ENCODE measurements at regions not wholly inside any gene's neighbourhood (a gene's known extent, or its start where the extent isn't known, plus 50 kb on each side); places are given as distances from the start of the nearest gene placed in this dataset.

GRCh38 chr14:78088916-78089315 is 81.3 kb upstream of the NRXN3 start:
- Histone ChIP-seq H3K4me3 (ENCODE audit: insufficient read depth, low read length, poor library complexity, severe bottlenecking) (no peak overlapping the region), H3K36me3 (ENCODE audit: low read length) (no peaks in the 10 kb centered on the region), H3K27ac (ENCODE audit: low read depth, low read length) (no peak overlapping the region), H3F3A (ENCODE audit: insufficient read depth) (no peaks in the 10 kb centered on the region), H3K9me2 (replicated peaks; ENCODE audit: insufficient read depth, low read length) (no peaks in the 10 kb centered on the region), H3K9ac (ENCODE audit: low read length) (no peak overlapping the region), H3K27me3 (ENCODE audit: low read length) (no peaks in the 10 kb centered on the region), H4K20me1 (ENCODE audit: low read depth, low read length) (no peaks in the 10 kb centered on the region), H3K79me2 (ENCODE audit: insufficient read depth, low read length) (no peaks in the 10 kb centered on the region), H2AFZ (ENCODE audit: low read depth, low read length, severe bottlenecking) (no peak overlapping the region), H3K9me3 (ENCODE audit: insufficient read depth, low read length) (no peaks in the 10 kb centered on the region), H3K4me2 (ENCODE audit: low read depth, low read length, poor library complexity, severe bottlenecking) (no peak overlapping the region)
- TF ChIP-seq EZH2phosphoT487 (conservative IDR thresholded peaks at IDR 0.05; ENCODE audit: low read length), result no peak
- no peak for TF ChIP-seq CTCF (IDR thresholded peaks at IDR 0.05; ENCODE audit: insufficient read depth, low read length, poor library complexity, severe bottlenecking)

GRCh38 chr14:78090864-78091263 is 79.3 kb upstream of the NRXN3 start:
- Histone ChIP-seq H3K27me3 (ENCODE audit: low read length) (no peaks in the 10 kb centered on the region), H3K9me2 (replicated peaks; ENCODE audit: insufficient read depth, low read length) (no peaks in the 10 kb centered on the region), H3K4me2 (ENCODE audit: low read depth, low read length, poor library complexity, severe bottlenecking) (no peak overlapping the region), H4K20me1 (ENCODE audit: low read depth, low read length) (no peaks in the 10 kb centered on the region), H3F3A (ENCODE audit: insufficient read depth) (no peaks in the 10 kb centered on the region), H3K4me3 (ENCODE audit: insufficient read depth, low read length, poor library complexity, severe bottlenecking) (no peak overlapping the region), H2AFZ (ENCODE audit: low read depth, low read length, severe bottlenecking) (no peak overlapping the region), H3K9me3 (ENCODE audit: insufficient read depth, low read length) (no peaks in the 10 kb centered on the region), H3K36me3 (ENCODE audit: low read length) (no peaks in the 10 kb centered on the region), H3K9ac (ENCODE audit: low read length) (no peak overlapping the region), H3K27ac (ENCODE audit: low read depth, low read length) (no peak overlapping the region), H3K79me2 (ENCODE audit: insufficient read depth, low read length) (no peaks in the 10 kb centered on the region)
- no peak for TF ChIP-seq EZH2phosphoT487 (conservative IDR thresholded peaks at IDR 0.05; ENCODE audit: low read length)
- TF ChIP-seq CTCF (IDR thresholded peaks at IDR 0.05; ENCODE audit: insufficient read depth, low read length, poor library complexity, severe bottlenecking), result no peak

- H4K20me1 ChIP-seq (ENCODE audit: low read depth, low read length), result no peaks in the 10 kb centered on the region
- no peak overlapping the region for H2AFZ ChIP-seq (ENCODE audit: low read depth, low read length, severe bottlenecking)
- H3K4me2 ChIP-seq (ENCODE audit: low read depth, low read length, poor library complexity, severe bottlenecking), result no peak overlapping the region
- no peak overlapping the region for H3K9ac ChIP-seq (ENCODE audit: low read length)
- TF ChIP-seq CTCF (IDR thresholded peaks at IDR 0.05; ENCODE audit: insufficient read depth, low read length, poor library complexity, severe bottlenecking) (no peak), EZH2phosphoT487 (conservative IDR thresholded peaks at IDR 0.05; ENCODE audit: low read length) (no peak)
- no peaks in the 10 kb centered on the region for H3K9me3 ChIP-seq (ENCODE audit: insufficient read depth, low read length)
- no peaks in the 10 kb centered on the region for H3K36me3 ChIP-seq (ENCODE audit: low read length)
- H3K4me3 ChIP-seq (ENCODE audit: insufficient read depth, low read length, poor library complexity, severe bottlenecking), result no peak overlapping the region
- no peaks in the 10 kb centered on the region for H3K79me2 ChIP-seq (ENCODE audit: insufficient read depth, low read length)
- H3K27me3 ChIP-seq (ENCODE audit: low read length), result no peaks in the 10 kb centered on the region
- H3K9me2 ChIP-seq (replicated peaks; ENCODE audit: insufficient read depth, low read length), result no peaks in the 10 kb centered on the region
- no peak overlapping the region for H3K27ac ChIP-seq (ENCODE audit: low read depth, low read length)
- H3F3A ChIP-seq (ENCODE audit: insufficient read depth), result no peaks in the 10 kb centered on the region
These were observed 78.8 kb upstream of the NRXN3 start for GRCh38 chr14:78091361-78091760.

DNA sequence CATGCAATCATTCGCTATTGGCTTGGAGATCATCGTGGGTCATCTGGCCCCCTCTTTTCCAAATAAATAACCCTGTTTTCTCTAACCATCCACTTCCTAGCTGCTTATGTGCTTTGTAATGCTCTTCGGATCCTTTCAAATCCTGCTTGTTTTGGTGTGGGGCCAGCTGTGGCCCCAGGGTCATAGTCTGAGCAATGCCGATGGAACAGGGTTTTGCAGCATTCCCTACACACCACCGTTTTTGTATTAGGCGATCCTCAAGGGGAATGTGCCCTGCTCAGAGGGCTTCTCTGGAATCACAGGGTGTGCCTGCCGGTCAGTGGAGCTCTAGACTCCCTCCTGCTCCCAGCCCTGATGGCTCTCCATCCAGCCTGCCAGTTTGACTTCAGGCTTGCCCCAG is 78.1 kb upstream of the NRXN3 start:
- Histone ChIP-seq H3K9ac (ENCODE audit: low read length) (no peak overlapping the region), H3K27ac (ENCODE audit: low read depth, low read length) (no peak overlapping the region), H3K4me2 (ENCODE audit: low read depth, low read length, poor library complexity, severe bottlenecking) (no peak overlapping the region), H3K79me2 (ENCODE audit: insufficient read depth, low read length) (no peaks in the 10 kb centered on the region), H3K36me3 (ENCODE audit: low read length) (no peaks in the 10 kb centered on the region), H4K20me1 (ENCODE audit: low read depth, low read length) (no peaks in the 10 kb centered on the region), H3K9me3 (ENCODE audit: insufficient read depth, low read length) (no peaks in the 10 kb centered on the region), H3K4me3 (ENCODE audit: insufficient read depth, low read length, poor library complexity, severe bottlenecking) (no peak overlapping the region), H3K9me2 (replicated peaks; ENCODE audit: insufficient read depth, low read length) (no peaks in the 10 kb centered on the region), H3K27me3 (ENCODE audit: low read length) (no peaks in the 10 kb centered on the region), H3F3A (ENCODE audit: insufficient read depth) (no peaks in the 10 kb centered on the region), H2AFZ (ENCODE audit: low read depth, low read length, severe bottlenecking) (no peak overlapping the region)
- TF ChIP-seq EZH2phosphoT487 (conservative IDR thresholded peaks at IDR 0.05; ENCODE audit: low read length) (no peak), CTCF (IDR thresholded peaks at IDR 0.05; ENCODE audit: insufficient read depth, low read length, poor library complexity, severe bottlenecking) (no peak)

All from SU-DHL-6 (cell line).